Panc1 (cell line): ENCODE measurements at regions not wholly inside any gene's neighbourhood (a gene's known extent, or its start where the extent isn't known, plus 50 kb on each side); places are given as distances from the start of the nearest gene placed in this dataset.

Experiments
- ATAC-seq: fragments of 200-7000 bp; cut with Tn5 transposase; 2 replicates; pipeline ENCODE4 v1.9.1; 2020; ENCODE audit warnings: mild to moderate bottlenecking, moderate library complexity
- BruUV-seq: library from RNA; stranded (reverse); fragments of 400-500 nt; replicated peaks from 2 replicates; lab custom pipeline; 2021; lab: Mats Ljungman, UMichigan
- CTCF ChIA-PET: fragments of 300-600 bp; sonication (Branson Sonifier 250); formaldehyde crosslinking; loops from one replicate; lab custom pipeline; 2022; ENCODE audit warnings: antibody characterized with exemption; lab: Charles Lee
- POLR2A ChIA-PET: fragments of 300-600 bp; sonication (Branson Sonifier 250); formaldehyde crosslinking; loops from one replicate; lab custom pipeline; 2022; ENCODE audit warnings: antibody characterized with exemption; lab: Charles Lee
- DNase-seq: peaks from one replicate; pipeline ENCODE4 v3.0.0-alpha.2; 2010; ENCODE audit warnings: low read depth, low spot score
- H3K27ac ChIP-seq: 2 replicates; pipeline ENCODE4 v1.5.1; 2011; ENCODE audit warnings: mild to moderate bottlenecking, low read length, inconsistent platforms
- H3K27me3 ChIP-seq: fragments of 200-500 bp; sonication (Bioruptor generic); 2 replicates; pipeline ENCODE4 v1.6.0; 2014; ENCODE audit warnings: low read length, inconsistent platforms; ENCODE audit not compliant: control insufficient read depth, insufficient read depth
- H3K36me3 ChIP-seq: fragments of 200-500 bp; sonication (Bioruptor generic); 2 replicates; pipeline ENCODE4 v1.5.1; 2014; ENCODE audit warnings: inconsistent platforms, mild to moderate bottlenecking, low read length, moderate library complexity; ENCODE audit not compliant: control insufficient read depth, insufficient read depth
- H3K4me1 ChIP-seq: 2 replicates; pipeline ENCODE4 v1.5.1; 2011; ENCODE audit warnings: inconsistent platforms, mild to moderate bottlenecking, low read length, moderate library complexity; ENCODE audit not compliant: control insufficient read depth, insufficient read depth
- H3K4me3 ChIP-seq, 2 experiments: 2 replicates each; pipeline ENCODE4 v1.5.1; 2011 to 2012; ENCODE audit warnings: low read depth in 2 of 2, low read length in 2 of 2, mild to moderate bottlenecking in 2 of 2, inconsistent platforms in 1 of 2, moderate library complexity in 1 of 2
- H3K9me3 ChIP-seq: fragments of 200-500 bp; sonication (Bioruptor generic); 2 replicates; pipeline ENCODE4 v1.5.1; 2014; ENCODE audit warnings: low read depth, mild to moderate bottlenecking, inconsistent platforms, low read length, moderate library complexity; ENCODE audit not compliant: control insufficient read depth, insufficient read depth
- CTCF ChIP-seq: fragments of 450-650 bp; IDR thresholded peaks from 2 replicates; pipeline ENCODE4 v1.5.1; 2017; ENCODE audit warnings: mild to moderate bottlenecking
- POLR2AphosphoS5 ChIP-seq: IDR thresholded peaks from 2 replicates; pipeline ENCODE4 v1.6.1; 2012; ENCODE audit warnings: mild to moderate bottlenecking, low read depth, low read length, moderate library complexity
- SIN3A ChIP-seq: IDR thresholded peaks from 2 replicates; pipeline ENCODE4 v1.6.1; 2012; ENCODE audit warnings: low read depth, mild to moderate bottlenecking, low read length, moderate library complexity, borderline replicate concordance; ENCODE audit not compliant: insufficient read depth
- TCF7L2 ChIP-seq: IDR thresholded peaks from 2 replicates; pipeline ENCODE4 v1.6.1; 2011; ENCODE audit warnings: mild to moderate bottlenecking, low read depth, low read length, inconsistent platforms
- in situ Hi-C: cut with HindIII; loops from 2 replicates; pipeline ENCODE4 v1.10.0; 2016; ENCODE audit warnings: low sequenced_read_pairs, low pct_unique_long_range_greater_than_20kb
- intact Hi-C: fragments of 100-400 bp; cut with micrococcal nuclease; formaldehyde crosslinking; loops from one replicate; pipeline ENCODE4 v1.10.0; 2022; ENCODE audit not compliant: unreplicated experiment
- TF ChIP-seq, protein P1 (sequence below), 2 experiments: IDR thresholded peaks; 2 replicates each; pipeline ENCODE4 v1.6.1; 2011 to 2012; ENCODE audit warnings: low read depth in 2 of 2, control low read depth in 1 of 2, low read length in 1 of 2, mild to moderate bottlenecking in 1 of 2, moderate library complexity in 1 of 2; ENCODE audit not compliant: insufficient read depth in 1 of 2

GRCh38 chrX:39211501-39211900 lies 410.2 kb downstream of the MID1IP1 start:
- CTCF ChIA-PET = no interaction called here
- no TSS peak for BruUV-seq
- POLR2A ChIA-PET = no interaction called here
- no peaks in the 10 kb centered on the region for H3K4me1 ChIP-seq
- no peaks in the 10 kb centered on the region for H3K36me3 ChIP-seq
- no peaks in the 10 kb centered on the region for H3K27me3 ChIP-seq
- H3K9me3 ChIP-seq = no peaks in the 10 kb centered on the region
- DNase-seq (no peak), ATAC-seq (no peak)
- no peak overlapping the region for H3K27ac ChIP-seq
- intact Hi-C loops = no loop called here
- TF ChIP-seq TCF7L2 = no peak
- TF ChIP-seq, protein P1, sequence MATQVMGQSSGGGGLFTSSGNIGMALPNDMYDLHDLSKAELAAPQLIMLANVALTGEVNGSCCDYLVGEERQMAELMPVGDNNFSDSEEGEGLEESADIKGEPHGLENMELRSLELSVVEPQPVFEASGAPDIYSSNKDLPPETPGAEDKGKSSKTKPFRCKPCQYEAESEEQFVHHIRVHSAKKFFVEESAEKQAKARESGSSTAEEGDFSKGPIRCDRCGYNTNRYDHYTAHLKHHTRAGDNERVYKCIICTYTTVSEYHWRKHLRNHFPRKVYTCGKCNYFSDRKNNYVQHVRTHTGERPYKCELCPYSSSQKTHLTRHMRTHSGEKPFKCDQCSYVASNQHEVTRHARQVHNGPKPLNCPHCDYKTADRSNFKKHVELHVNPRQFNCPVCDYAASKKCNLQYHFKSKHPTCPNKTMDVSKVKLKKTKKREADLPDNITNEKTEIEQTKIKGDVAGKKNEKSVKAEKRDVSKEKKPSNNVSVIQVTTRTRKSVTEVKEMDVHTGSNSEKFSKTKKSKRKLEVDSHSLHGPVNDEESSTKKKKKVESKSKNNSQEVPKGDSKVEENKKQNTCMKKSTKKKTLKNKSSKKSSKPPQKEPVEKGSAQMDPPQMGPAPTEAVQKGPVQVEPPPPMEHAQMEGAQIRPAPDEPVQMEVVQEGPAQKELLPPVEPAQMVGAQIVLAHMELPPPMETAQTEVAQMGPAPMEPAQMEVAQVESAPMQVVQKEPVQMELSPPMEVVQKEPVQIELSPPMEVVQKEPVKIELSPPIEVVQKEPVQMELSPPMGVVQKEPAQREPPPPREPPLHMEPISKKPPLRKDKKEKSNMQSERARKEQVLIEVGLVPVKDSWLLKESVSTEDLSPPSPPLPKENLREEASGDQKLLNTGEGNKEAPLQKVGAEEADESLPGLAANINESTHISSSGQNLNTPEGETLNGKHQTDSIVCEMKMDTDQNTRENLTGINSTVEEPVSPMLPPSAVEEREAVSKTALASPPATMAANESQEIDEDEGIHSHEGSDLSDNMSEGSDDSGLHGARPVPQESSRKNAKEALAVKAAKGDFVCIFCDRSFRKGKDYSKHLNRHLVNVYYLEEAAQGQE (IDR thresholded peaks at IDR 0.05; ENCODE audit: insufficient read depth in 1 of 2, low read depth in 2 of 2, low read length in 1 of 2) = no peak
- in situ Hi-C loops = no loop called here
- no peak overlapping the region for H3K4me3 ChIP-seq

- no peaks in the 10 kb centered on the region for H3K9me3 ChIP-seq
- H3K4me3 ChIP-seq = no peak overlapping the region
- TF ChIP-seq, protein P1 (IDR thresholded peaks at IDR 0.05; ENCODE audit: insufficient read depth in 1 of 2, low read depth in 2 of 2, low read length in 1 of 2) = no peak
- TF ChIP-seq CTCF (no peak), POLR2AphosphoS5 (no peak), TCF7L2 (no peak), SIN3A (no peak)
- H3K36me3 ChIP-seq = no peaks in the 10 kb centered on the region
- in situ Hi-C loops = no loop called here
- ChIA-PET POLR2A (no interaction called here), CTCF (no interaction called here)
- no peaks in the 10 kb centered on the region for H3K4me1 ChIP-seq
- no TSS peak for BruUV-seq
- no peaks in the 10 kb centered on the region for H3K27me3 ChIP-seq
- no peak overlapping the region for H3K27ac ChIP-seq
- ATAC-seq (no peak), DNase-seq (no peak)
- intact Hi-C loops = no loop called here
Observed at GRCh38 chrX:39212456-39212855, 411.2 kb downstream of the MID1IP1 start.
